SKM-1 (cell line): ENCODE measurements at regions not wholly inside any gene's neighbourhood (a gene's known extent, or its start where the extent isn't known, plus 50 kb on each side); places are given as distances from the start of the nearest gene placed in this dataset.

Experiments
- DNase-seq: peaks from one replicate; lab custom pipeline; 2025; ENCODE audit not compliant: unreplicated experiment; lab: John Stamatoyannopoulos, UW

DNA sequence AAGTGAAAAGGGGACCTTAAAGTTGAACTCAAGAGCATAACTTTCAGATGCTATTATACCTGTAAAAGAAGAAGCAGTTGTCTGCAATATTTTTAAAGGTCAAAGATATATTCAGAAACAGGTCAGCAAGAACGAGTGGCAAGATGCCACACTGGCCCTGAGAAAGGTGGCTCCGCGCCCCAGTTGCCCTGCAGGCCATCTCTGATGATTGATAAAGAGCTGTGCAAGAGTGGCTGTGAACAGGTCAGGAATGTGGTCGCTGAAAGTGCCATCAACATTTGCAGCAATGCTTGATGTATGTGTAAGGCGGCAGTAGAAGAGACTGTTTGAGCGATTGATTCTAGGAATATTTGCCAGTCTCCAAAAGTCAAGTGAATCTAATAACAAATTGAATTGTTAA, 664.2 kb upstream of the SLC10A2 start:
- no peak for DNase-seq

DNA sequence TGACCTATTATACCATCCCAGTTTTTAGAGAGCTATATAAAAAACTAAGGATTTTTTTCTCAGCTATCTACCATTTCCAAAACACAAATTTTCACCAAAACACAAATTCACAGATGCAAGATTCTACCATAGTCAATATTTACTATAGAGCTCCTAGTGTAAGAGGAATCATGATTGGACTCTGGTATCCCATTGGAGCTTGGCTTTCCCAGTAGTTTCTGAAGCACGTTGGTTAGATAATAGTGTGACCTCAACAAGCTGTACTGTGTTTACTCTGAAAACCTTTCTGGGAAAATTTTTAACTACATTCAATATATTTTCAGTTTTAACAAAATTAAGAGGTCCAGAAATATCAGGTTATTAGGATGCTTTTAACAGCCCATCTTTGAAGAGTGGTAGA, 660.6 kb upstream of the SLC10A2 start:
- no peak for DNase-seq

DNA sequence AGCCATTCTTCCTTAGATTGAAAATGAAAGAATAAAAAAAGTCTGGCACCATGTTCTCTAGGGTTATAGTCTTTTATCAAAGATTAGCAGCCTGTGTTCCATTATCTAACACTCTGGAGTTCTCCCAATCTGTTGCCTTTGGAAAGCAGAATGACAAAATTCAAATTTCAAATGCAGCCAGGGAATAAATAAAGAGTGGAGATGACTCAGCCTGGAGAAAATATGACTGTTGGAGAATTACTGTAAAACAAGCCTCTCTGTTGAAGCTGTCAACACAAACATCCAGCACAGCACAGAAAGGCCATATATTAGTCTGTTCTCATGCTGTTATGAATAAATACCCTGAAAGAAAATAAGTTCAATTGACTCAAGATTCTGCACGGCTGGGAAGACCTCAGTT, 650.5 kb upstream of the SLC10A2 start:
- DNase-seq = no peak

DNA sequence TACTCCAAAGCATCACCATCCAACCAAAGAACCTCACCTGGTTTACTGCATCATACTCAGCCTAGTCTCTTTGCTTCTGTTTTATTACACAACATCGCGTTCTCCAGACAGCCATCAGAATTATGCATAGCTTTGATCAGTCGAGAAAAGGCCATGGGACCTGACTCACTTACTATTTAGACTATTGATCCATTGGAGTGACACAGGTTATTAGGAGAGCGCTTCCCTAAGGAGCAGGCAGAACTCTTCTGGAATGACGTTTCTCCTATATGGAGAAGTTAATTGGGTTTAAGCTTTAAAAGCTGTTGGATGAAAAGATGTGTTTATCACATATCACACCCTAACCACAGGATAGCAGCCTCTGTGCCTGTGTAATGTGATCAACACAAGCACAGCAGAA, 649.1 kb upstream of the SLC10A2 start:
- no peak for DNase-seq

DNA sequence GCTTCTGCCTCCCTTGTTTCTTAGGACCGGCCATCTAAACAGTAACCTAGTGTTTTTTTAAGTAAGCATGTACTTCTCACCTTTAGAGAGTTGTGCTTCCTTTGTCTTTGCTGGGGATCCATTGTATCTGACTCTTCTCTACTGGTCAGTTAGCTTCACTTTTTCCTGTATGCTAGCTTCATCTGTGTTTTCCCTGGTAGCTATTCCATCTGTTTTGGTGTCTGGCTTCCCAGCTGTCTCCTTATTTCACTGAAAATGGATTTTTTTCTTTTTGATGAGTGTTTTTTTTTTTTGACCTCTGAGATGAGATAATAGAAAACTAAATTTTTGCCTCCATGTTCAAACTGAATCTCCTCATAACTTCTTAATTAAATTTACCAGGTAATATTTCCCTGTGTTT, 637.0 kb upstream of the SLC10A2 start:
- DNase-seq = no peak

DNA sequence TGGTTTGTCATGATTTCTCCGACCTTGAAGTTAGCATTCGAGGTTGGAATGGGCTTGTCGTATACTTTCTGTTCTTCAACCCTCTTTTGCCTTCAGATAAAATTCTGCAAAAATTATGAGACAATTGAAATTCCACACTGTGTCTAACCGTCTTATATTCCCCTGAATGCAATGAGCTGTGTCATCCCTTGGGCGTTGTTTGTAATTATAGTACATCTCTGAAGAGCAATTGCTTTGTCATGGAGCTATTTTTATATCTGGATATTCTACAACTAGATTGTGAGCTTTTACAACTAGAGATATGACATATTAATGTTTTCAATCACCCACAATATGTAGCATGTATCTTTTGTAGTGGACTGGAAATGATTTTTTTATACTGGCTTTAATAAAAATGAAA, 631.8 kb upstream of the SLC10A2 start:
- DNase-seq = no peak

DNA sequence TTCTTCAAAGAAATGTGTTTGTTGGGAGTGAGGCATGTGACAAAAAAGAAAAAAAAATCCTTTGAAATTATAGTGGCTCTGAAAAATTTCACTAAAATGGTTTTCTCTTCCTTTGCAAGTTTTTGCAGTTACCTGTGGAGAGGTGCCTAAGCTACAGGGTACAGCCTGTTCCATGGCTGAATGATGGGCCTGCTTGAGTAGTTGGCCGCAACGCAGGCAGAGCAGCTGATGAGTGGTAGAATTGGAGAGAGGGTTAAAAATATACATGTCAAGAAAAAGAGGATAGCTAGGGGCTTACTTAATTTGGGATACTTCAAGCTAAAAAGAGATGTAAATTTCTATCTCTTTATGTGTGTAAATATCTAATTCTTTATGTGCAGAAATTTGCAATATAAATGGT, 629.1 kb upstream of the SLC10A2 start:
- no peak for DNase-seq

DNA sequence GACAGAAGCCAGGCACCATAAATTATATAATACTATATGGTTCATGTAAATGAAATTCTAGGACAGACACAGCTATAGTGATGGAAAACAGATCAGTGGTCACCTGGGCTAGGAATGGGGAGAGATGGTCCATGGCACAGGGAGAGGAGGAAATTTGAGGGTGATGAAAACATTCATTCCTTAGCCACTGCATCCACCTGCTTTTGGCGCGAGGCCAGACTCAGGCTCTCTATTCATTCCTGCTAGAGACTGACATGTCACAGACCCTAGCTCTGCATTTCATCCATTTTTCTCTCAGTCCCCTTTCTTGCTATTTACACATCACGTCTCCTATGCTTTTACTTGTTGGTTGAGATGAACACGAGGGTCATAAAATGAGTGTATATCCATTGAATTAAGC, 628.3 kb upstream of the SLC10A2 start:
- no peak for DNase-seq

DNA sequence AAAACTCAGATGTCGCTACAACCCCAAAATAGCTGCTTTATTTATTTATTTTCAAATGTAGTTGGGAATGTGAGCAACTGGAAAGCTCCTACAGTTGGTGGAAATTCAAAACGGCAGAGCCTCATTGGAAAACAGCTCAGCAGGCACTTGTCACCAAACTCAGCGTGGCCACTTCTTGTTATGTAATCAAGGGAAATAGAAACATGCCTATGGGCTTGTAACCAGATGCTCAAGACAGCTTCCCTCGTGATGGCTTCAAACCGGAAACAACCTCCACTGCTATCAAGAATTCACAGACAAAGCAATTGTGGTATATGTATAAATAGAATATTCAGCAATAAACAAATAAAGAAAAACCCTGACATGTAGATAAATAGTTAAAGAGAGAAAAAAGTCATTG, 627.8 kb upstream of the SLC10A2 start:
- DNase-seq = no peak

DNA sequence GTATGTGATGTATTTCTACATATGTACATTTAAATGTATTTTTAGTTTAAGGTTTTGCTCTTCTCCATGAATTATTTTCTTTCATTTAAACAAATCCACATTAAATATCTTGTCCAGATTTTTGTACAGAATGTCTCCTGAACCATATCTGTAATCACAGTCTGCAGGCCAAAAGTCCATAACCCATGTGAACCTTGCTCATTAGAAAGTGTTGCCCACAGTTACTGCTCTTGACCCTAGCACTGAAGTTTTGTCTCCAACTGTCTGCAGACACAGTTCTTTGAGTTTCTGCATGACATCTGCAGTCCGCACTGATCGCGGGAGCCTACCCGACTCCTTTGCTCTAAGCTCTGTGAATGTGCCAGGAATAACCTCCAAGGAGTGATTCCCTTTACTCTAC, 626.2 kb upstream of the SLC10A2 start:
- no peak for DNase-seq

DNA sequence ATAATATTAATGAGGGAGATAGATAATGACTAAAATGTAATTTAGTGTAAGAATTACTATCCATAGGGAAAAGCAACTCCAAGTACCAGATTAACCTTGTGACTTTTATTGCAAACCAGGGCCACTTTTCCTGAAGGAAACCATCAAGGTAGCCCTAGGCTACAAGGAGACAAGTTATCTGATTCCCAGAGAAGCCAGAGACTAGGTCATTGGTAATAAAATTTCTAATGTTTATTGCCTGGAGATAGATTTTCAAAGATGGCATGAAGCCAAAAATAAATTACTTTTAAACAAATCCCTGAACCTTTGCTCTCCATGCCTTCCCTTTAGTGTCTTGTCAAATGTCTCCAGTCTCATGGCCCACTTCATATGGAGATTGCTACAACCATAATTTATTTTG, 610.1 kb upstream of the SLC10A2 start:
- DNase-seq = no peak

DNA sequence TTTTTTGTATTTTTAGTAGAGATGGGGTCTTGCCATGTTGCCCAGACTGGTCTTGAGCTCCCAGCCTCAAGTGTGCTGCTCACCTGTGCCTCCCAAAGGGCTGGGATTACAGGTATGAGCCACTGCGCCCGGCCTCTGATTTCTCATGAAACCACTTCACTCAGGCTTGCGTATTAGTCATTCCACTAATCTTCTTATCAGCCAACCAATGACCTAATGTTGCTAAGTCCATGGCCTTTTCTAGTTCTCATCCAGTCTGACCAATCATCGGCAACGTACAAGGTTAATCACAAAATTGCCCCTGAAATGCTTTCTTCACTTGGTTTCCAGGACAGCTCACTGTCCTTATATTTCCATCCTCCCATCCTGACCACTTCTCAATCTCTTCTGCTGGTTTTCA, 605.3 kb upstream of the SLC10A2 start:
- DNase-seq = no peak

DNA sequence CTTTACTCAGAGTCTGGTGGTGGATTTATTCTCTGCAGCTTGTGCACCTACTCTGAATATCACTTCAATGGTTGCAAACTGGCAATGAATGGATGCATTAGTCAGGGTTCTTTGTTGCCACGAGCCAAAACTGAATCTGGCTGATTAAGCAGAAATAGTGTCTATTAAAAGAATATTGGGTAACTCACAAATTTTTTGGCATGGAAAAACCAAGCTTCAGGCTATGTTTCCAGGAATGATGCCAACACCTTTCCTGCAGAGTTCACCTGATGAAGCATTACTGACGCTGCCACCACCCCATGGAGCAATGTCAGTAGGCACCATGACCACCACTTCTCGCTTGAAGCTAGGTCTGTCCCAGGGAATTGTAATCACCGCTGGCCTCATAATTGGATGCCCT, 597.8 kb upstream of the SLC10A2 start:
- no peak for DNase-seq

DNA sequence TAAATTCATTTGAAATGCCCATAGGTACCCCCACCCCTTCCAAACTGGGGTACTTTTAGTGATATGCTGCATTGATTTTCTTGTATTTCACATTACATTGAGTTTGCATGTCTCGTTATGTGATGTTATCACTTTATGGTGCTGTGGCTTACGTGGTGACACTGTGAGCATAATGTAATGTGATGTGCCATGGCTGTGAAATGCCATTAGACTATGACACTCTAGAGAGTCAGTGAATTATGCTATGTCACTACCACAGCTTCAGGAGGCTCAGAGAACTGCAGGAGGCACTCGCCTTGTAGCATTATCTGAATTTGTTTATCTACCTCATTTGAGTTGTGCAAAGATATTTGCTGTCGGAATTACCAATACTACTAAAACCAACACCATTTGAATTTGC, 590.1 kb upstream of the SLC10A2 start:
- no peak for DNase-seq

DNA sequence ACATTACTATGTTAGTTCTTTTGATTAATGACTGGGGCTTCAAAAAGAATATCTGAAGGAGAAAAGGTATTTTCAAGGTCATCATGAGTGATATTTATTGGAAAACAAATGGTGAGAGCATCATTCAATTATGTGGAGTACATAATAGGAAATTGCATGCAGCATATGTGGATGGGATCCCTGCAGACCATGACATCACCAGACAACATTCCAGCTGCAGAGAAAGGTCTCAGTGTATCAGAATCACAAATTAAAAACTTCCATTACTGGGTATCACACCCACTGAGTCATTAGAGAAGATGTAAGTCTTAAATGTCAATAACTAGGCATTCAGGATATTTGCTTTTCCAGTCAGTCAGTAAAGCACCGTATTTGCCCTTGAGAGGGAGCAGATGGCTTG, 574.4 kb upstream of the SLC10A2 start:
- no peak for DNase-seq

DNA sequence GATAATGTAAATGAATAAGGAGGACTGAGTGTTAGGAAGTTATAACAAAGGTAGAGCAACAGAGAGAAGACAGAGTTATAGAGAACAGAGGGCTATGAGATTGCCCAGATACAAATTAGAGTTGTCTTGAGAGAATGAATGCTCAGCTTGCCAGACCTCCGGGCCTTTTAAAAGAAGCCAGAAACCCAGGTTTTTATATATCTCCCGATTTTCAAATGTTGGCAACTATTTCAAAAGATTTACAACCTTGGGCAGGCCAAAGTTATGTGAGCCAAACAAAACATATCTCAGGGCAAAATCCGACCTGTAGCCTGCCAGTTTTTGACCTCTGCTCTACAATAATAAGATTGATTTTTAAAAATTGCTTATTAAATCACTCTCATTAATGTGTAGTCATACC, 573.1 kb upstream of the SLC10A2 start:
- no peak for DNase-seq

DNA sequence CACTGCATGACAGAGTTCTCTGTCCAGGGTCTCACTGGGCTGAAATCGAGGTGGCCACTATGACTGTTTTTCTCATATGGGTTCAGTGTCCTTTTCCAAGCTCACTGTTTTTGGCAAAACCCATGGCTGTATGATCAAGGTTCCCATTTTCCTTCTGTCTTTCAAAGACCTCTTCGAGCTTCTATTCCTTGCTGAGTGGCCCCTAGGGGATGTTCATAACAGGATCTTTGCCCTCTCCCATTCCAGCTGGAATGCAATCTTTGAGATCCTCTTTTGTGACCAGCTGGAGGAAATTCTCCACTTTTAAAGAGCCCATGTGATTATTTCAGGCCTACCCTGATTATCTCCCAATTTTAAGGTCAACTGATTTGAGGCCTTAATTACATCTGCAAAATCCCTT, 572.5 kb upstream of the SLC10A2 start:
- no peak for DNase-seq

DNA sequence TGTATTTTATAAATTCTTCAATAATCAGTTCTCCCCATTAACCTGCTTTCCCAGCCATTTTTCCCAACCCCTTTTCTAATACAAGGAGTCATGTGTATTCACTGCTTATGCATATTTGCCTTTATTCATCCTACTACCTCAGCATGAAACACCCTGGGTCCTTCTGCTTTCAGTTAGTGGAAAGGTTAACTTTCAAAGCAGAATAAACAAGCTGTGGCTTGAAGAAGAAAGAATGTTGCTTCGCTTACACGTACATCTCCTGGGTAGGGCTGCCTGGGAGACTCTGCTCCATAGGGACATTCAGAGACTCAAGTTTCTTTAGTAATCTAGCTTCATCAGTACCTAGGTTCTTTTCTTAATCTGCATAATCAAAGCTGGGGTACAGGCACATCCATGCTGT, 567.8 kb upstream of the SLC10A2 start:
- DNase-seq = no peak

DNA sequence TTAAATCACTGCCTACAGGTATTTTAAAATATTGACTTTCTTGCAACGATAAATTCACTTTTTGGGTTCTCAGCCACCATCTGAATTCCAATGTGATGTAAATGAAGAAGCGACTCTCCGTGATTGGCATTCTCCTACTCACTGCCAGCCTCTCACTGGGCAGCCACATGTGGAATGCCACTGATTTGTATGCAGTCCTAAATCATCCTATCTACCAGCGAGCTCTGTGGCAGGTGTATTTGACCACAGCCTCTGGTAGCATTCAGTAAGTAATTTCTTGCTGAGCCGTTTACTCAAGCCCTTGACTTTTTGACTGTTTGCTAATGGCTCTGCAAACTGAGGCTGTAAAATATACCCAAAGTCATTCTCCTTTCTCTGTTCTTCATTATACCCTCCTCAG, 559.0 kb upstream of the SLC10A2 start:
- DNase-seq = no peak

DNA sequence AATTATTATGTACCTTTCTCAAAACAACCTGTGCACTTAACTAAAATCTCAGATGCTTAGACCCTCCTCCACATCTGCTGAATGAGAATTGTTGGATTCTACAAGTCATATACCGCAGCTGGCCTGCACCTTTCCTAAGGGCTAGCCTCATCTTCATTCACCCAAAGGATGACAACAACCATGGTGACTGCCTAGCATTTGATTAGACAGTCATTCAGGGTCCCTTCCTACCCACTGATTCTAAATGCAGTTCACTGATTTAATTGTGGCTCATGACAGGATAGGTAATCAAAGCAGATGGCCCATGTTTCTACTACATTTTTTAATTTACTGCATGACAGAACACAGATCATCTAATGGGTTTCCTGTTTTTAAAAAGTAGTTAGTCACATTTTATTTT, 551.9 kb upstream of the SLC10A2 start:
- DNase-seq = no peak

DNA sequence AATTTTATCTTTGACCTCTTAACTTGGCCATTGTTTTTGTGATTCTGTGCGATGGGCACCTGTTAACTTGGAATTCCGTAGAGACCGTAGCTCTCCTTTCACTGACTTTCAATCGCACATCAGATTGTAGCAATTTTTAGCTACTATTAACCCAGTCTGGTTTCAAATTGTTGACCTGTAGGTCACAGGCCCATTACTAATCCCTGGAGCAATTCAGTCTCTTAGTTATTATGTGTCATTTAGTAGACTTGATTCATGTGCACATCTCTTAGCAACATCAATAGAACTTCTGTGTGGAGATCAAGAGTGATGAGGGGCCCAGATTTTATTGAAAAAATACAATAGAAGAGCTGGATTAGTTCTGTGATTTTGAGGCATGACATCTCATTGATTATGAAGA, 549.6 kb upstream of the SLC10A2 start:
- no peak for DNase-seq

DNA sequence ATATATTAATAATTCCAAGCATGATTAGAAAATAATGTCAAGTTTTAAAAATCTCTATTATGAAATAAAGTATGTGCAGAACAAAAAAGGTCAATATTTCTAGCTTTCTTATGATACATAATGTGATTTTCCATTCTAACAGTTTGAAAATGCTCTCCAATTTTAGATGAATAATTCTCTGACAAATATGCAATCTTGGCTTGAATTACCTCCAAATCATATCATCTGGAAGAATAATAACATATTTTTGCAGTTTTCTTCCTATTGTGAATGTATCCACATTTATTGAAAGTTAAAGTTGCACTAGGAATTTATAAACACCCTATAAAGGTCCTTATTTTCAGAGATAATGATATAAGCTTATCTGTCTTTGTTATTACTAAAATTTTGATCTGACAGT, 548.5 kb upstream of the SLC10A2 start:
- no peak for DNase-seq

DNA sequence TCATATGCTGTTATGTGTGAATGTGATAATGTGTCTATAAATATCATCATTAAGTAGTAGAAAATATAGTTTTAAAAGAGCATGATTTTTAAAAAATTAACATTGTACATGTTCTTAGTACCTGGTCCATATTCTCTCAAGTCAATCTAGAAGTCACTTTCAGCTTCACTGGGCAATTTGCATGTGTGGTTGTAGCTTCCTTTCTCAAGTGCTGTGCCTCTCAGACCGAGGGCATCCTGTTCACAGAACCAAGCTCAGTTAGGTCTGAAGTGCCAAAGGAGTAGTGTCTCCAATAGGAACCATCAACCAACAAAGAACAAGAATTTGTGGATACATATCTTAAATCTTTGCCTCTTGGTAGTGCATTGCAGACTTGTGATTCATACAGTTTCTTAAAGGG, 541.8 kb upstream of the SLC10A2 start:
- DNase-seq = no peak

DNA sequence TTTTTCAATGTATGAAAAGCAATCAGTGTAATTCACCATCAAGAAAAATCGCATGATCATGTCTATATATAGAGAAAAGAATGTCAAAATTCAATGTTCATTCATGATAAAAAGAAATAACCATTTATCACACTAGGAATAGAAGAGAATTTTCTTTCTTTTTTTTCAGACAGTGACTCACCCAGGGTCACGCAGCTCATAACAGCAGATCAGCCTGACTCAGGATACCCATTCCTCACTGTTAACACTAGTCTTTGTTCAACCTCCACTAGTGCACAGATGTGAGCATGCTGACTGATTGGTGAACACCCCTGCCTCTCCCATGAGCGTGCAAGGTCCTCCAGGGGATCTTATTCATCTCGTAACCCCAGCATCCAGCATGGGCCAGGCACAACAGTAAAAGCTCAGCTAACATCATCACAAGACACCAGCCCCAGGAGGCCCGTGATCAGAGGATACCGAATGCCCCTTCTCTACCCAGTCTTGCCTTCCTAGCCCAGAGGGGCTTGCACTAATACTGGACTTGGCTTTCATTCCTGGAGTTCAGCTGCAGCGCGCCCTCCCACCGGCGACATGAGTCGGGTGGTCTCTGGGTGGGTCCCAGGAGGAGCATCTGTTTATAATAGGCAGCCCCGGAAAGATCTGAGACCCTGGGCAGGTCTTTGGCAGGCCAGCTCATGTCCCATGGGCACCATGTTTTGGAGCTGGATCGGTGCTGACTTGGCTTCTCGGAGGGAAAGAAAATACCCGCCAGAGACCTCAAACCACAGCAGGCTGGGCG, 539.5 kb upstream of the SLC10A2 start:
- no peak for DNase-seq
